A549 (cell line): ENCODE measurements at regions not wholly inside any gene's neighbourhood (a gene's known extent, or its start where the extent isn't known, plus 50 kb on each side); places are given as distances from the start of the nearest gene placed in this dataset.

Source experiments
- ATAC-seq, 2 experiments: fragments of 200-7000 bp in 1 of 2; fragments of >200 bp in 1 of 2; cut with Nextera tagmentation in 1 of 2; cut with Tn5 transposase in 1 of 2; 3 replicates each; pipeline versions ENCODE4 v1.8.0 to v1.9.1; 2018 to 2020; ENCODE audit warnings: mild to moderate bottlenecking in 1 of 2, moderate library complexity in 1 of 2
- CTCF ChIA-PET: fragments of 300-600 bp; sonication (Branson Sonifier 250); formaldehyde crosslinking; extraction: SDS; loops from one replicate; lab custom pipeline; 2021; ENCODE audit warnings: antibody characterized with exemption, inconsistent platforms; lab: Yijun Ruan, JAX
- POLR2A ChIA-PET: fragments of 350-600 bp; formaldehyde crosslinking; extraction: SDS; loops from one replicate; lab custom pipeline; 2021; ENCODE audit warnings: antibody characterized with exemption, inconsistent platforms; lab: Yijun Ruan, JAX
- DNase-seq, 2 experiments: peaks; one replicate each; pipeline versions ENCODE4 v3.0.0 to v3.0.0-alpha.2; 2011 to 2016; ENCODE audit warnings: low read depth in 1 of 2, low spot score in 1 of 2
- FAIRE-seq: peaks from 2 replicates; lab custom pipeline; 2011; peaks lifted over from hg19 to GRCh38; lab: Jason Lieb, UNC
- H3K27ac ChIP-seq, 2 experiments: fragments of >200 bp; sonication (Bioruptor Twin); formaldehyde crosslinking; 3 replicates each; pipeline ENCODE4 v1.5.1; 2016 to 2017
- H3K4me1 ChIP-seq: fragments of >200 bp; sonication (Bioruptor Twin); formaldehyde crosslinking; 3 replicates; pipeline ENCODE4 v1.6.1; 2016
- H3K4me2 ChIP-seq: fragments of >200 bp; sonication (Bioruptor Twin); formaldehyde crosslinking; 3 replicates; pipeline ENCODE4 v1.6.1; 2016
- H3K4me3 ChIP-seq: fragments of >200 bp; sonication (Bioruptor Twin); formaldehyde crosslinking; 3 replicates; pipeline ENCODE4 v1.5.1; 2016
- H3K9me3 ChIP-seq: fragments of >200 bp; sonication (Bioruptor Twin); formaldehyde crosslinking; 3 replicates; pipeline ENCODE4 v1.6.1; 2016
- CEBPB ChIP-seq, 2 experiments: fragments of >200 bp in 1 of 2; sonication (Bioruptor Twin) in 1 of 2; formaldehyde crosslinking in 1 of 2; IDR thresholded peaks; 2 replicates each; pipeline ENCODE4 v1.6.1; 2012 to 2016
- CHD2 ChIP-seq: fragments of 150-350 bp; IDR thresholded peaks from 2 replicates; pipeline ENCODE4 v1.6.1; 2014; ENCODE audit warnings: low read length; ENCODE audit not compliant: partially characterized antibody
- EHF ChIP-seq: fragments of 250-450 bp; sonication (Bioruptor Pico); IDR thresholded peaks from 2 replicates; pipeline ENCODE4 v1.5.0; 2020; ENCODE audit warnings: mild to moderate bottlenecking
- FOSB ChIP-seq: fragments of 250-450 bp; sonication (Bioruptor Pico); IDR thresholded peaks from 2 replicates; pipeline ENCODE4 v1.5.0; 2020; ENCODE audit warnings: mild to moderate bottlenecking, moderate library complexity
- FOSL2 ChIP-seq, 2 experiments: fragments of 450-650 bp in 1 of 2; fragments of >200 bp in 1 of 2; sonication (Bioruptor Twin) in 1 of 2; formaldehyde crosslinking; IDR thresholded peaks; 2 replicates each; pipeline versions ENCODE4 v1.5.0 to v1.6.1; 2016 to 2020; ENCODE audit warnings: mild to moderate bottlenecking in 1 of 2, moderate library complexity in 1 of 2
- FOXS1 ChIP-seq: fragments of 250-450 bp; sonication (Bioruptor Pico); IDR thresholded peaks from 2 replicates; pipeline ENCODE4 v1.5.0; 2020; ENCODE audit warnings: mild to moderate bottlenecking, moderate library complexity
- GATA3 ChIP-seq: IDR thresholded peaks from 2 replicates; pipeline ENCODE4 v1.6.1; 2012; ENCODE audit warnings: borderline replicate concordance
- HDAC2 ChIP-seq: fragments of 200-600 bp; sonication (generic); IDR thresholded peaks from 2 replicates; pipeline ENCODE4 v1.6.1; 2016
- HOXB13 ChIP-seq: fragments of 250-450 bp; sonication (Bioruptor Pico); IDR thresholded peaks from 2 replicates; pipeline ENCODE4 v1.5.0; 2020; ENCODE audit warnings: low read depth, mild to moderate bottlenecking, moderate library complexity
- JUN ChIP-seq, 2 experiments: fragments of >200 bp; sonication (Bioruptor Twin); formaldehyde crosslinking; IDR thresholded peaks; 2 replicates in 1 of 2; 3 replicates in 1 of 2; pipeline ENCODE4 v1.6.1; 2016 to 2017
- JUNB ChIP-seq: fragments of >200 bp; sonication (Bioruptor Twin); formaldehyde crosslinking; IDR thresholded peaks from 2 replicates; pipeline ENCODE4 v1.6.1; 2016
- KDM1A ChIP-seq: fragments of 200-600 bp; sonication (generic); IDR thresholded peaks from 2 replicates; pipeline ENCODE4 v1.6.1; 2016; ENCODE audit warnings: low read depth, mild to moderate bottlenecking
- NFE2L2 ChIP-seq: fragments of 150-350 bp; conservative IDR thresholded peaks from 2 replicates; pipeline ENCODE4 v1.6.1; 2014; ENCODE audit warnings: low read length
- RAD21 ChIP-seq, 2 experiments: fragments of >200 bp in 1 of 2; sonication (Bioruptor Twin) in 1 of 2; formaldehyde crosslinking in 1 of 2; IDR thresholded peaks in 1 of 2; conservative IDR thresholded peaks in 1 of 2; 2 replicates in 1 of 2; 3 replicates in 1 of 2; pipeline ENCODE4 v1.6.1; 2012 to 2018; ENCODE audit warnings: inconsistent platforms in 1 of 2
- RARB ChIP-seq: fragments of 250-450 bp; sonication (Bioruptor Pico); IDR thresholded peaks from 2 replicates; pipeline ENCODE4 v1.8.0; 2021; ENCODE audit warnings: mild to moderate bottlenecking, moderate library complexity
- RCOR1 ChIP-seq: fragments of 150-350 bp; IDR thresholded peaks from 2 replicates; pipeline ENCODE4 v1.6.1; 2014; ENCODE audit warnings: antibody characterized with exemption, low read length, low read depth
- RFX5 ChIP-seq: fragments of 450-650 bp; IDR thresholded peaks from 2 replicates; pipeline ENCODE4 v1.7.1; 2014; ENCODE audit warnings: antibody characterized with exemption, mild to moderate bottlenecking, moderate library complexity
- SMC3 ChIP-seq: fragments of >200 bp; sonication (Bioruptor Twin); formaldehyde crosslinking; IDR thresholded peaks from 3 replicates; pipeline ENCODE4 v1.6.1; 2018; ENCODE audit warnings: inconsistent platforms
- TFCP2L1 ChIP-seq: fragments of 250-450 bp; sonication (Bioruptor Pico); IDR thresholded peaks from 2 replicates; pipeline ENCODE4 v1.5.0; 2021; ENCODE audit warnings: mild to moderate bottlenecking
- ZNF302 ChIP-seq: fragments of 250-450 bp; sonication (Bioruptor Pico); IDR thresholded peaks from 2 replicates; pipeline ENCODE4 v1.9.0; 2021; ENCODE audit warnings: inconsistent platforms, mild to moderate bottlenecking, moderate library complexity
- WGBS: methylation state at CpG from one replicate; pipeline ENCODE4 v1.1.6; 2017; ENCODE audit errors: missing lambda C conversion rate; 5-methylcytosine and 5-hydroxymethylcytosine counted together
- TF ChIP-seq, protein P1 (sequence below): fragments of >200 bp; sonication (Bioruptor Twin); formaldehyde crosslinking; IDR thresholded peaks from 3 replicates; pipeline ENCODE4 v1.6.1; 2016
- TF ChIP-seq, protein P2 (sequence below): fragments of >200 bp; sonication (Bioruptor Twin); formaldehyde crosslinking; IDR thresholded peaks from 2 replicates; pipeline ENCODE4 v1.6.1; 2016
- TF ChIP-seq, protein P3 (sequence below): fragments of 250-450 bp; sonication (Bioruptor Pico); IDR thresholded peaks from 2 replicates; pipeline ENCODE4 v1.5.0; 2021; ENCODE audit warnings: mild to moderate bottlenecking, moderate library complexity, borderline replicate concordance
- TF ChIP-seq, protein P4 (sequence below): fragments of >200 bp; sonication (Bioruptor Twin); formaldehyde crosslinking; IDR thresholded peaks from 3 replicates; pipeline ENCODE4 v1.5.1; 2016
- TF ChIP-seq, protein P5 (sequence below): IDR thresholded peaks from 2 replicates; pipeline ENCODE4 v1.6.1; 2012; ENCODE audit warnings: low read depth, borderline replicate concordance
- TF ChIP-seq, protein P6 (sequence below): fragments of 200-600 bp; sonication (generic); IDR thresholded peaks from 2 replicates; pipeline ENCODE4 v1.6.1; 2016; ENCODE audit warnings: antibody characterized with exemption, mild to moderate bottlenecking, moderate library complexity

DNA sequence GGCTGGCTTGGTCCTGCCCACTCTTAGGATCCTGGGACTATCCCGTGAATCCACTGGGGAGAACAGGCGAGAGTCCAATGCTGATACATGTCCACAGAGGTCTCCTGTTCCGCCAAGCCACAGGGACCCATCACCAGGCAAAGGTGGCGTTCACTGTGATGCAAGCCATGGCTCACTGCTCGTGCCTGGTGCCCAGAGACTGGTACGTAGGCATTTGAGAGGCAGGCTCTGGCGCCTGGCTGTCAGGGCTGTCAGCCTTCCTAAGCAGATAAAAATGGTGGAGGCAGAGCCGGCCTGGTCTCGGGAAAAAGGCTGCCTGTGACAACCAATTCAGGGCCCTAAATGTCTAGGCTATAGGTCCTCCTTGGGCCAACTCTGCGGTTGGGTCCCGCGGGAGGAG lies 2329.0 kb downstream of the TP53TG3F start (continued):
- TF ChIP-seq, protein P1, sequence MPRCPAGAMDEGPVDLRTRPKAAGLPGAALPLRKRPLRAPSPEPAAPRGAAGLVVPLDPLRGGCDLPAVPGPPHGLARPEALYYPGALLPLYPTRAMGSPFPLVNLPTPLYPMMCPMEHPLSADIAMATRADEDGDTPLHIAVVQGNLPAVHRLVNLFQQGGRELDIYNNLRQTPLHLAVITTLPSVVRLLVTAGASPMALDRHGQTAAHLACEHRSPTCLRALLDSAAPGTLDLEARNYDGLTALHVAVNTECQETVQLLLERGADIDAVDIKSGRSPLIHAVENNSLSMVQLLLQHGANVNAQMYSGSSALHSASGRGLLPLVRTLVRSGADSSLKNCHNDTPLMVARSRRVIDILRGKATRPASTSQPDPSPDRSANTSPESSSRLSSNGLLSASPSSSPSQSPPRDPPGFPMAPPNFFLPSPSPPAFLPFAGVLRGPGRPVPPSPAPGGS, result no peak
- no peak for TF ChIP-seq NFE2L2

DNA sequence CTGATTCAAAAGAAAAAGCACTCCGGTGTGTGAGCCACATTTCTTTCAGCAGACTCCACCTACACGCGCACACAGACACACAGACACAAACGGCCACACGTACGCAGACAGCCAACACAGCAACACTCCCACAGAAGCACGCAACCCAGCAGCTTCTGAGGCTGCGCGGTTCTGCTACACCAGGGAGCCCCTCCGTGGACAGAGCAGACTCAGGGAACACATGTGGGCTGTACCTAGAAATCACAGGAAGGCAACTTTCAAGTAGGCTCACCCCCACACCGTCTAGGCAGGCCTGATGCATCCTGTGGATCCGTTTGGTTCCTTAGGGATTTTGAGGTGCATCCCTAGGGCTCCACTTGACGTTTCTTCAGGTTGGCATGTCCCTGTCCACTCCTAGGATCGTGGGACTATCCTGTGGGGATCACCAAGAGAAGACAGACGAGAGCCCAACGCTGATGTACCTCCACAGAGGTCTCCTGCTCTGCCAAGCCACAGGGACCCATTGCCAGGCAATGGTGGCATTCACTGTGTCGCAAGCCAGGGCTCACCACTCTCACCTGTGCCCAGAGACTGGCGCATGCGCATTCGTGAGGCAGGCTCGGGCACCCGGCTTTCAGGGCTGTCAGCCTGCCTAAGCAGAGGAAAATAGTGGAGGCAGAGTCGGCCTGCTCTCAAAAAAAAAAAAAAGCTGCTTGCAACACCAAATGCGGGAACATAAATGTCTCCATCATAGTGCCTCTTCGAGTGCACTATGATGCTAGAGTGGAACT lies 2333.3 kb downstream of the TP53TG3F start:
- ATAC-seq, result no peak
- H3K4me2 ChIP-seq, result no peak overlapping the region
- ChIA-PET CTCF (no interaction called here), POLR2A (no interaction called here)
- FAIRE-seq, result no peak
- H3K4me1 ChIP-seq, result no peaks in the 10 kb centered on the region
- H3K9me3 ChIP-seq, result no peaks in the 10 kb centered on the region
- DNase-seq, result no peak
- 27% methylated on average over 23 of the region's 25 CpGs for WGBS
- TF ChIP-seq HDAC2, result no peak
- TF ChIP-seq EHF (CRISPR knock-in tag), result no peak
- no peak for TF ChIP-seq HOXB13 (CRISPR knock-in tag)
- no peak for TF ChIP-seq JUN (IDR thresholded peaks at IDR 0.05)
- no peak for TF ChIP-seq FOSB (CRISPR knock-in tag)
- TF ChIP-seq, protein P2, sequence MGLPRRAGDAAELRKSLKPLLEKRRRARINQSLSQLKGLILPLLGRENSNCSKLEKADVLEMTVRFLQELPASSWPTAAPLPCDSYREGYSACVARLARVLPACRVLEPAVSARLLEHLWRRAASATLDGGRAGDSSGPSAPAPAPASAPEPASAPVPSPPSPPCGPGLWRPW, result no peak
- no peak for TF ChIP-seq JUNB
- no peak for TF ChIP-seq RFX5
- no peak for TF ChIP-seq RAD21 (conservative IDR thresholded peaks at IDR 0.05 in 1 of 2, IDR thresholded peaks at IDR 0.05 in 1 of 2)
- TF ChIP-seq RARB (CRISPR knock-in tag), result no peak
- TF ChIP-seq, protein P3, sequence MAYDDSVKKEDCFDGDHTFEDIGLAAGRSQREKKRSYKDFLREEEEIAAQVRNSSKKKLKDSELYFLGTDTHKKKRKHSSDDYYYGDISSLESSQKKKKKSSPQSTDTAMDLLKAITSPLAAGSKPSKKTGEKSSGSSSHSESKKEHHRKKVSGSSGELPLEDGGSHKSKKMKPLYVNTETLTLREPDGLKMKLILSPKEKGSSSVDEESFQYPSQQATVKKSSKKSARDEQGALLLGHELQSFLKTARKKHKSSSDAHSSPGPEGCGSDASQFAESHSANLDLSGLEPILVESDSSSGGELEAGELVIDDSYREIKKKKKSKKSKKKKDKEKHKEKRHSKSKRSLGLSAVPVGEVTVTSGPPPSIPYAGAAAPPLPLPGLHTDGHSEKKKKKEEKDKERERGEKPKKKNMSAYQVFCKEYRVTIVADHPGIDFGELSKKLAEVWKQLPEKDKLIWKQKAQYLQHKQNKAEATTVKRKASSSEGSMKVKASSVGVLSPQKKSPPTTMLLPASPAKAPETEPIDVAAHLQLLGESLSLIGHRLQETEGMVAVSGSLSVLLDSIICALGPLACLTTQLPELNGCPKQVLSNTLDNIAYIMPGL (CRISPR knock-in tag), result no peak
- TF ChIP-seq FOSL2 (IDR thresholded peaks at IDR 0.05), result no peak
- TF ChIP-seq FOSL2 (CRISPR knock-in tag; IDR thresholded peaks at IDR 0.05), result no peak
- TF ChIP-seq CHD2, result no peak
- TF ChIP-seq RCOR1, result no peak
- TF ChIP-seq GATA3, result no peak
- no peak for TF ChIP-seq CEBPB (IDR thresholded peaks at IDR 0.05)
- TF ChIP-seq KDM1A, result no peak
- no peak for TF ChIP-seq TFCP2L1 (CRISPR knock-in tag)
- TF ChIP-seq, protein P4, sequence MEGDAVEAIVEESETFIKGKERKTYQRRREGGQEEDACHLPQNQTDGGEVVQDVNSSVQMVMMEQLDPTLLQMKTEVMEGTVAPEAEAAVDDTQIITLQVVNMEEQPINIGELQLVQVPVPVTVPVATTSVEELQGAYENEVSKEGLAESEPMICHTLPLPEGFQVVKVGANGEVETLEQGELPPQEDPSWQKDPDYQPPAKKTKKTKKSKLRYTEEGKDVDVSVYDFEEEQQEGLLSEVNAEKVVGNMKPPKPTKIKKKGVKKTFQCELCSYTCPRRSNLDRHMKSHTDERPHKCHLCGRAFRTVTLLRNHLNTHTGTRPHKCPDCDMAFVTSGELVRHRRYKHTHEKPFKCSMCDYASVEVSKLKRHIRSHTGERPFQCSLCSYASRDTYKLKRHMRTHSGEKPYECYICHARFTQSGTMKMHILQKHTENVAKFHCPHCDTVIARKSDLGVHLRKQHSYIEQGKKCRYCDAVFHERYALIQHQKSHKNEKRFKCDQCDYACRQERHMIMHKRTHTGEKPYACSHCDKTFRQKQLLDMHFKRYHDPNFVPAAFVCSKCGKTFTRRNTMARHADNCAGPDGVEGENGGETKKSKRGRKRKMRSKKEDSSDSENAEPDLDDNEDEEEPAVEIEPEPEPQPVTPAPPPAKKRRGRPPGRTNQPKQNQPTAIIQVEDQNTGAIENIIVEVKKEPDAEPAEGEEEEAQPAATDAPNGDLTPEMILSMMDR, result no peak
- no peak overlapping the region for H3K27ac ChIP-seq
- H3K4me3 ChIP-seq, result no peak overlapping the region

DNA sequence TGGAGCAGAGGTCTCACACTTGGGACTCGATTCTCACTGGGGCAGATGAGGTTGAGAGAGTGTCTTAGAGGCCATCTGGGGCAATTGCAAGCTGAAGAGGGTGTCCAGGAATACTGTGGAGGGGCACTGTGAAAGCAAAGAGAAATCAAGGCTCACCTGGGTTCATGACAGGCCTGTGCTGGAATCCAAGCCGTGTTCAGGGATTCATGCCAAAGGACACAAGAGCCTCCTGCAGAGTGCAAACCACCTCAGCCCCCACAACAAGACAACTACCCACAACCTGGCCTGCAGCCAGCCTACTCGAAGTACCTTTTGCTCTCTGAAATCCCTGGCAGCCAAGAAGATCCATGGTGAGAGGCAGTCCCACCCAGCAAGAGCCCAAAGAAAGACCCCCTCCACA lies 2334.2 kb downstream of the TP53TG3F start:
- FAIRE-seq, result no peak
- DNase-seq, result no peak
- CTCF ChIA-PET, result no interaction called here
- Histone ChIP-seq H3K9me3 (no peaks in the 10 kb centered on the region), H3K4me2 (no peak overlapping the region), H3K4me1 (no peaks in the 10 kb centered on the region), H3K27ac (no peak overlapping the region), H3K4me3 (no peak overlapping the region)
- POLR2A ChIA-PET, result no interaction called here
- no peak for TF ChIP-seq FOXS1
- no peak for TF ChIP-seq FOSB (CRISPR knock-in tag)
- TF ChIP-seq, protein P5, sequence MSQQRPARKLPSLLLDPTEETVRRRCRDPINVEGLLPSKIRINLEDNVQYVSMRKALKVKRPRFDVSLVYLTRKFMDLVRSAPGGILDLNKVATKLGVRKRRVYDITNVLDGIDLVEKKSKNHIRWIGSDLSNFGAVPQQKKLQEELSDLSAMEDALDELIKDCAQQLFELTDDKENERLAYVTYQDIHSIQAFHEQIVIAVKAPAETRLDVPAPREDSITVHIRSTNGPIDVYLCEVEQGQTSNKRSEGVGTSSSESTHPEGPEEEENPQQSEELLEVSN, result no peak
- TF ChIP-seq SMC3, result no peak
- TF ChIP-seq ZNF302 (CRISPR knock-in tag), result no peak
- TF ChIP-seq, protein P6, sequence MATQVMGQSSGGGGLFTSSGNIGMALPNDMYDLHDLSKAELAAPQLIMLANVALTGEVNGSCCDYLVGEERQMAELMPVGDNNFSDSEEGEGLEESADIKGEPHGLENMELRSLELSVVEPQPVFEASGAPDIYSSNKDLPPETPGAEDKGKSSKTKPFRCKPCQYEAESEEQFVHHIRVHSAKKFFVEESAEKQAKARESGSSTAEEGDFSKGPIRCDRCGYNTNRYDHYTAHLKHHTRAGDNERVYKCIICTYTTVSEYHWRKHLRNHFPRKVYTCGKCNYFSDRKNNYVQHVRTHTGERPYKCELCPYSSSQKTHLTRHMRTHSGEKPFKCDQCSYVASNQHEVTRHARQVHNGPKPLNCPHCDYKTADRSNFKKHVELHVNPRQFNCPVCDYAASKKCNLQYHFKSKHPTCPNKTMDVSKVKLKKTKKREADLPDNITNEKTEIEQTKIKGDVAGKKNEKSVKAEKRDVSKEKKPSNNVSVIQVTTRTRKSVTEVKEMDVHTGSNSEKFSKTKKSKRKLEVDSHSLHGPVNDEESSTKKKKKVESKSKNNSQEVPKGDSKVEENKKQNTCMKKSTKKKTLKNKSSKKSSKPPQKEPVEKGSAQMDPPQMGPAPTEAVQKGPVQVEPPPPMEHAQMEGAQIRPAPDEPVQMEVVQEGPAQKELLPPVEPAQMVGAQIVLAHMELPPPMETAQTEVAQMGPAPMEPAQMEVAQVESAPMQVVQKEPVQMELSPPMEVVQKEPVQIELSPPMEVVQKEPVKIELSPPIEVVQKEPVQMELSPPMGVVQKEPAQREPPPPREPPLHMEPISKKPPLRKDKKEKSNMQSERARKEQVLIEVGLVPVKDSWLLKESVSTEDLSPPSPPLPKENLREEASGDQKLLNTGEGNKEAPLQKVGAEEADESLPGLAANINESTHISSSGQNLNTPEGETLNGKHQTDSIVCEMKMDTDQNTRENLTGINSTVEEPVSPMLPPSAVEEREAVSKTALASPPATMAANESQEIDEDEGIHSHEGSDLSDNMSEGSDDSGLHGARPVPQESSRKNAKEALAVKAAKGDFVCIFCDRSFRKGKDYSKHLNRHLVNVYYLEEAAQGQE, result no peak
- 3% methylated on average over 3 of the region's 3 CpGs for WGBS
- ATAC-seq, result no peak
